OCI-LY3 (cell line): ENCODE measurements at regions not wholly inside any gene's neighbourhood (a gene's known extent, or its start where the extent isn't known, plus 50 kb on each side); places are given as distances from the start of the nearest gene placed in this dataset.

ENCODE experiments used
- CTCF ChIP-seq: fragments of 200-600, 300-600 bp; sonication (generic); IDR thresholded peaks from 2 replicates; pipeline ENCODE4 v1.5.1; 2014; ENCODE audit warnings: antibody characterized with exemption, low read length, low read depth
- EZH2phosphoT487 ChIP-seq: fragments of 200-600 bp; shearing (Covaris generic); IDR thresholded peaks from 2 replicates; pipeline ENCODE4 v1.6.1; 2018; ENCODE audit warnings: antibody characterized with exemption, mixed run types, low read depth

GRCh38 chr1:41999884-42000283, 81.2 kb upstream of the HIVEP3 start:
- no peak for TF ChIP-seq CTCF
- no peak for TF ChIP-seq EZH2phosphoT487
